ENCODE measurements at regions not wholly inside any gene's neighbourhood (a gene's known extent, or its start where the extent isn't known, plus 50 kb on each side); places are given as distances from the start of the nearest gene placed in this dataset.

DNA sequence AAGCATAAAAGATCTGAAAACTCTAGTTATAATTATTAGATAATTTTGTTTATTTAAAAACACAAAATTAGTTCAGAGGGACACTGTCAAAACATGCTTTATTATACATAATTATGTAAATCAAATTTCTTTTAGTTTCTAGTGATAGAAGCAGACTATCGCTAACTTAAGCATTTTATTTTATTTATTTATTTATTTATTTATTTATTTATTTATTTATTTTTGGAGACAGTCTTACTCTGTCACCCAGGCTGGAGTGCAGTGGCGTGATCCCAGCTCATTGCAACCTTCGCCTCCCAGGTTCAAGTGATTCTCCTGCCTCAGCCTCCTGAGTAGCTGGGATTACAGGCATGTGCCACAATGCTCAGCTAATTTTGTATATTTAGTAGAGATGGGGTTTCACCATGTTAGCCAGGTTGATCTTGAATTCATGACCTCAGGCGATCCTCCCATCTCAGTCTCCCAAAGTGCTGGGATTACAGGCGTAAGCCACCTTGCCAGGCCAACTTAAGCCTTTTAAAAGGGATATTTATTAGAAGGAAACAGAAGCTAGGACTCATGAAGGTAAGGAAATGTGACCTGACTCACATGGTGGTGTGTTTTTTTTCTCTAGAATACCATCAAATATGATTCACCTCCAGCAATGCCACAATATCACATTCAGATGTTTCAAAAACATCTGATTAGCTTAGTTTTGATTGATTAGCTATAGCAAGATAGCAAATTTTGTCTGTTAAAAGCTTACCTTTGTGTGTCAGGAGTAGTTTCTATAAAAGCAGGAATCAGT is 1357.4 kb upstream of the ADGRL4 start:
- Histone ChIP-seq H4K20me1 (ENCODE audit: insufficient read depth, low read length) (no peaks in the 10 kb centered on the region), H3K9ac (ENCODE audit: insufficient read depth, low read depth, low read length) (no peak overlapping the region), H3K27me3 (ENCODE audit: control insufficient read depth in 1 of 2, insufficient read depth in 2 of 2, low read length in 2 of 2) (no peaks in the 10 kb centered on the region), H3K9me3 (ENCODE audit: low read length) (peaks cover 62% of the 10 kb centered on the region), H3K4me3 (replicated peaks in 1 of 3; ENCODE audit: insufficient read depth in 1 of 3, low read depth in 2 of 3, low read length in 3 of 3) (no peak overlapping the region), H3K36me3 (replicated peaks in 1 of 2; ENCODE audit: control insufficient read depth in 1 of 2, insufficient read depth in 2 of 2, low read length in 2 of 2) (no peaks in the 10 kb centered on the region), H3K79me2 (ENCODE audit: insufficient read depth, low read length) (no peaks in the 10 kb centered on the region), H3K4me2 (ENCODE audit: low read depth, low read length) (no peak overlapping the region), H2AFZ (ENCODE audit: low read length) (no peak overlapping the region), H3K4me1 (ENCODE audit: insufficient read depth, low read length) (no peaks in the 10 kb centered on the region), H3K27ac (ENCODE audit: extremely low read length, insufficient read depth, low read length) (no peak overlapping the region)
- ATAC-seq = no peak
- ChIA-PET CTCF (ENCODE audit: low intra/inter-chr PET ratio, low total read pairs) (no interaction called here), POLR2A (no interaction called here)
- no peak for DNase-seq (ENCODE audit: low spot score)
- intact Hi-C loops (cut with micrococcal nuclease; ENCODE audit: unreplicated experiment) = no loop called here
- in situ Hi-C loops (cut with HindIII; ENCODE audit: extremely low pct_ligation_motif_present, low pct_unique_long_range_greater_than_20kb) = no loop called here
- WGBS (ENCODE audit: low lambda C conversion rate) = 56% methylated on average over 5 of the region's 5 CpGs
- FAIRE-seq = no peak
- BruUV-seq (replicated peaks) = no TSS peak
- TF ChIP-seq ZSCAN21 (CRISPR knock-in tag; IDR thresholded peaks at IDR 0.05; ENCODE audit: borderline replicate concordance) = no peak
- no peak for TF ChIP-seq KLF13 (CRISPR knock-in tag; IDR thresholded peaks at IDR 0.05)
- TF ChIP-seq ZEB1 (IDR thresholded peaks at IDR 0.05; ENCODE audit: insufficient replicate concordance, low read depth) = no peak
- no peak for TF ChIP-seq ZNF331 (CRISPR knock-in tag; IDR thresholded peaks at IDR 0.05)
- TF ChIP-seq ZNF563 (CRISPR knock-in tag; IDR thresholded peaks at IDR 0.05) = no peak
- no peak for TF ChIP-seq MAFK (conservative IDR thresholded peaks at IDR 0.05 in 1 of 2, IDR thresholded peaks at IDR 0.05 in 1 of 2; ENCODE audit: low read length in 2 of 2)
- no peak for TF ChIP-seq TFE3 (CRISPR knock-in tag; IDR thresholded peaks at IDR 0.05)
- TF ChIP-seq ZNF543 (CRISPR knock-in tag; IDR thresholded peaks at IDR 0.05) = no peak
- TF ChIP-seq SNRNP70 (IDR thresholded peaks at IDR 0.05; ENCODE audit: low read depth, low read length) = no peak
- TF ChIP-seq, protein P1, sequence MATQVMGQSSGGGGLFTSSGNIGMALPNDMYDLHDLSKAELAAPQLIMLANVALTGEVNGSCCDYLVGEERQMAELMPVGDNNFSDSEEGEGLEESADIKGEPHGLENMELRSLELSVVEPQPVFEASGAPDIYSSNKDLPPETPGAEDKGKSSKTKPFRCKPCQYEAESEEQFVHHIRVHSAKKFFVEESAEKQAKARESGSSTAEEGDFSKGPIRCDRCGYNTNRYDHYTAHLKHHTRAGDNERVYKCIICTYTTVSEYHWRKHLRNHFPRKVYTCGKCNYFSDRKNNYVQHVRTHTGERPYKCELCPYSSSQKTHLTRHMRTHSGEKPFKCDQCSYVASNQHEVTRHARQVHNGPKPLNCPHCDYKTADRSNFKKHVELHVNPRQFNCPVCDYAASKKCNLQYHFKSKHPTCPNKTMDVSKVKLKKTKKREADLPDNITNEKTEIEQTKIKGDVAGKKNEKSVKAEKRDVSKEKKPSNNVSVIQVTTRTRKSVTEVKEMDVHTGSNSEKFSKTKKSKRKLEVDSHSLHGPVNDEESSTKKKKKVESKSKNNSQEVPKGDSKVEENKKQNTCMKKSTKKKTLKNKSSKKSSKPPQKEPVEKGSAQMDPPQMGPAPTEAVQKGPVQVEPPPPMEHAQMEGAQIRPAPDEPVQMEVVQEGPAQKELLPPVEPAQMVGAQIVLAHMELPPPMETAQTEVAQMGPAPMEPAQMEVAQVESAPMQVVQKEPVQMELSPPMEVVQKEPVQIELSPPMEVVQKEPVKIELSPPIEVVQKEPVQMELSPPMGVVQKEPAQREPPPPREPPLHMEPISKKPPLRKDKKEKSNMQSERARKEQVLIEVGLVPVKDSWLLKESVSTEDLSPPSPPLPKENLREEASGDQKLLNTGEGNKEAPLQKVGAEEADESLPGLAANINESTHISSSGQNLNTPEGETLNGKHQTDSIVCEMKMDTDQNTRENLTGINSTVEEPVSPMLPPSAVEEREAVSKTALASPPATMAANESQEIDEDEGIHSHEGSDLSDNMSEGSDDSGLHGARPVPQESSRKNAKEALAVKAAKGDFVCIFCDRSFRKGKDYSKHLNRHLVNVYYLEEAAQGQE (IDR thresholded peaks at IDR 0.05; ENCODE audit: borderline replicate concordance in 1 of 2, low read depth in 1 of 2, low read length in 2 of 2) = no peak

Measured in HepG2 (cell line).